ENCODE measurements at regions not wholly inside any gene's neighbourhood (a gene's known extent, or its start where the extent isn't known, plus 50 kb on each side); places are given as distances from the start of the nearest gene placed in this dataset.

- no peak for TF ChIP-seq CTCF (IDR thresholded peaks at IDR 0.05; ENCODE audit: low read depth, low read length, poor library complexity, severe bottlenecking)
- TF ChIP-seq EZH2phosphoT487 (IDR thresholded peaks at IDR 0.05; ENCODE audit: borderline replicate concordance, low read length): no peak
Observed at GRCh38 chr9:126106404-126106803, 220.2 kb upstream of the MVB12B start.

Data from DOHH2 (cell line).